ENCODE measurements at regions not wholly inside any gene's neighbourhood (a gene's known extent, or its start where the extent isn't known, plus 50 kb on each side); places are given as distances from the start of the nearest gene placed in this dataset.

DNA sequence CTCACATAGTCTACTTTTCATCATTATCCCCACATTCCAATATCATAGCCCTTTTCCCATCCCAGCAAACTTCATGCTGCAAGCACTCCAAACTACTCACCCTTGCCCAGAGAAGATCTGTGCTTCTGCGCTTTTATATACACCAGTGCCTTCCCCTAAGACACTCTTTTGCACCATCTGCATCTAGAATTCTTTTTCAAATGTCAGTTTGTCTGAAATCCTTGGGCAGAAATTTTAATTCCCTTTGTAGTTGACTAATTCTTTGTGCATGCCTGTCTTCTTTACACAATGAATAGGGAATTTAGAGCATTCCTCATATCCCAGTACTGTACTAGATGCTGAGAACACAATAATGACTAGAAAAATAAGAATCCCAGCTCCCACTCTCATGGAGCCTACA is 298.9 kb downstream of the KCNN2 start:
- no peak for TF ChIP-seq CTCF (conservative IDR thresholded peaks at IDR 0.05)
- H3K27ac ChIP-seq, result no peak overlapping the region

- no peak for TF ChIP-seq CTCF (conservative IDR thresholded peaks at IDR 0.05)
These were observed 296.3 kb downstream of the KCNN2 start for GRCh38 chr5:114658194-114658593.

GRCh38 chr5:114657342-114658130 is 295.7 kb downstream of the KCNN2 start:
- no peak for TF ChIP-seq CTCF (conservative IDR thresholded peaks at IDR 0.05)
- H3K27ac ChIP-seq, result no peak overlapping the region

More at GRCh38 chr5:114658194-114658593, 296.3 kb downstream of the KCNN2 start:
- no peak overlapping the region for H3K27ac ChIP-seq

DNA sequence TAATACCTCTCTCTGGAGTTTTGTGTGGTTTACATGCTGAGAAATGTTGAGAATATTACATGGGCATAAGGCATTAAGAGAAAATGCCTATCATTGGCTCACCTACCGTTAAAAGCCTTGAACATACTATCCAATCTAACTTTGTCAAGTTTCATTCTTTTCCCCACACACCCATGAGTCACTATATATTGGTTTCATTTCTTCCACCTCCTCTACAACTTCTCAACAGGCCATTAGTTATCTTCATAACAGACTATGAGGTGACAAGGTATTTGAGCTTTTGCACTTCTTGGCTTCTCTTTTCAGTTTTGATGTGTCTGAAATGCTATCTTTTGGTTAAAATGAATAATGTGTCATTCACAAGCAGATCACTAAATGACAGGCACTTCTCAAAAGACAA is 288.0 kb downstream of the KCNN2 start:
- TF ChIP-seq CTCF (conservative IDR thresholded peaks at IDR 0.05), result no peak
- no peak overlapping the region for H3K27ac ChIP-seq

- H3K27ac ChIP-seq, result no peak overlapping the region
- TF ChIP-seq CTCF (conservative IDR thresholded peaks at IDR 0.05), result no peak
These were observed 287.1 kb downstream of the KCNN2 start for GRCh38 chr5:114648940-114649339.

GRCh38 chr5:114644576-114644975 is 282.7 kb downstream of the KCNN2 start:
- no peak for TF ChIP-seq CTCF (conservative IDR thresholded peaks at IDR 0.05)
- no peak overlapping the region for H3K27ac ChIP-seq

DNA sequence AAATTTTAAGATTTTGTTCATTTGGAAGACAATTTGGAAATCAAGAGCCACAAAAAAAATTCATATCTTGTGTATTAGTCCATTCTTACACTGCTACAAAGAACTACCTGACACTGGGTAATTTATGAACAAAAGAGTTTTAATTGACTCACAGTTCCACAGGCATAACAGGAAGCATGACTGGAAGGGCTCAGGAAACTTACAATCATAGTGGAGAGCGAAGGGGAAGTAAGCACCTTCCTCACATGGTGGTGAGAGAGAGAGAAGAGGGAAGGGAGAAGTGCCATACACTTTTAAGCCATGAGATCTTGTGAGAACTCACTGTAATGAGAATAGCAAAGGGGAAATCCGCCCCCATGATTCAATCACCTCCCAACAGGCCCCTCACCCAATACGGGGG is 274.4 kb downstream of the KCNN2 start:
- no peak for TF ChIP-seq CTCF (conservative IDR thresholded peaks at IDR 0.05)
- no peak overlapping the region for H3K27ac ChIP-seq

Measured in VCaP (cell line).